Esophagus muscularis mucosa (tissue), 4 donors: ENCODE measurements at regions not wholly inside any gene's neighbourhood (a gene's known extent, or its start where the extent isn't known, plus 50 kb on each side); places are given as distances from the start of the nearest gene placed in this dataset.

Source experiments
- DNase-seq: peaks from one replicate; pipeline ENCODE4 v3.0.0-alpha.2; 2017; ENCODE audit errors: extremely low spot score
- H3K27ac ChIP-seq, 4 donors: fragments of 200-600 bp; sonication (generic); replicated peaks in 1 of 4; 1 replicate in 3 of 4; 2 replicates in 1 of 4; pipeline ENCODE4 v1.5.1; 2016 to 2019; ENCODE audit warnings: mild to moderate bottlenecking in 1 of 4
- H3K27me3 ChIP-seq, 4 donors: fragments of 200-600 bp; sonication (generic); one replicate each; pipeline versions ENCODE4 v1.5.1 to v1.6.0; 2016 to 2019
- H3K36me3 ChIP-seq, 4 donors: fragments of 200-600 bp; sonication (generic); one replicate each; pipeline ENCODE4 v1.5.1; 2016 to 2019
- H3K4me1 ChIP-seq, 4 donors: fragments of 200-600 bp; sonication (generic); one replicate each; pipeline ENCODE4 v1.5.1; 2016 to 2019
- H3K4me3 ChIP-seq, 4 donors: fragments of 200-600 bp; sonication (generic); 1 replicate in 2 of 4; 2 replicates in 2 of 4; pipeline ENCODE4 v1.5.1; 2016 to 2019; ENCODE audit warnings: mild to moderate bottlenecking in 4 of 4, moderate library complexity in 1 of 4
- H3K9me3 ChIP-seq, 4 donors: fragments of 200-600 bp; sonication (generic); 1 replicate in 3 of 4; 2 replicates in 1 of 4; pipeline ENCODE4 v1.5.1; 2016 to 2019
- EP300 ChIP-seq: sonication (generic); formaldehyde crosslinking; IDR thresholded peaks from one replicate; pipeline ENCODE4 v1.6.1; 2017; ENCODE audit warnings: antibody characterized with exemption
- POLR2A ChIP-seq: fragments of 450-650 bp; IDR thresholded peaks from one replicate; pipeline ENCODE4 v1.6.1; 2017; ENCODE audit warnings: antibody characterized with exemption, moderate library complexity, mild to moderate bottlenecking, low read depth
- POLR2AphosphoS5 ChIP-seq, 2 donors: sonication (generic); formaldehyde crosslinking; IDR thresholded peaks; one replicate each; pipeline ENCODE4 v1.6.1; 2017; ENCODE audit warnings: antibody characterized with exemption in 2 of 2
- WGBS: methylation state at CpG from one replicate; pipeline ENCODE4 v1.1.5; 2018; 5-methylcytosine and 5-hydroxymethylcytosine counted together
- intact Hi-C: fragments of 100-400 bp; cut with DNase I; formaldehyde crosslinking; loops from one replicate; pipeline ENCODE4 v1.15.1; 2023
- TF ChIP-seq, protein P1 (sequence below), 3 experiments: fragments of 200-600 bp in 2 of 3; fragments of 450-650 bp in 1 of 3; sonication (generic) in 2 of 3; IDR thresholded peaks; one replicate each; pipeline ENCODE4 v1.5.1; 2017 to 2019; ENCODE audit warnings: antibody characterized with exemption in 3 of 3, mild to moderate bottlenecking in 2 of 3, moderate library complexity in 1 of 3

DNA sequence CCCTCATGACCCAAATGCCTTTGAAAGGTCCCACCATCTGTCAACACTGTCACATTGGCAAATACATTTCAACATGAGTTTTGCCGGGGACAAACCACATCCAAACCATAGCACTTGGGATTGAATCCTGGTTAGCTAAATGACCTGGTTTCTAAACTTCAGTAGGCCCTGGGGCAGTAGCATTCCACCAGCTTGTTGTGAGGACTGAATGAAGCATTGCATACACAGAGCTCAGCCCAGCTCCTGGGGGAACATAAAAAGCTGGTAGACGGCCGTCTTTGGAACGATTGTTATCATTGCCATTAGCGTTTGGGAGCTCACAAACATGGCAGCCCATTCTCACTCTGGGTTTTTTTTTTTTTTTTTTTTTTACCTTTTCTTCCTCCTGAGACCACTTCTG is 57.5 kb upstream of the CXCR4 start:
- DNase-seq, result no peak
- no peaks in the 10 kb centered on the region for H3K27me3 ChIP-seq
- intact Hi-C loops, result no loop called here
- no peak overlapping the region for H3K27ac ChIP-seq
- no peaks in the 10 kb centered on the region for H3K36me3 ChIP-seq
- TF ChIP-seq POLR2A (no peak), POLR2AphosphoS5 (IDR thresholded peaks at IDR 0.05) (no peak), EP300 (no peak)
- TF ChIP-seq, protein P1, sequence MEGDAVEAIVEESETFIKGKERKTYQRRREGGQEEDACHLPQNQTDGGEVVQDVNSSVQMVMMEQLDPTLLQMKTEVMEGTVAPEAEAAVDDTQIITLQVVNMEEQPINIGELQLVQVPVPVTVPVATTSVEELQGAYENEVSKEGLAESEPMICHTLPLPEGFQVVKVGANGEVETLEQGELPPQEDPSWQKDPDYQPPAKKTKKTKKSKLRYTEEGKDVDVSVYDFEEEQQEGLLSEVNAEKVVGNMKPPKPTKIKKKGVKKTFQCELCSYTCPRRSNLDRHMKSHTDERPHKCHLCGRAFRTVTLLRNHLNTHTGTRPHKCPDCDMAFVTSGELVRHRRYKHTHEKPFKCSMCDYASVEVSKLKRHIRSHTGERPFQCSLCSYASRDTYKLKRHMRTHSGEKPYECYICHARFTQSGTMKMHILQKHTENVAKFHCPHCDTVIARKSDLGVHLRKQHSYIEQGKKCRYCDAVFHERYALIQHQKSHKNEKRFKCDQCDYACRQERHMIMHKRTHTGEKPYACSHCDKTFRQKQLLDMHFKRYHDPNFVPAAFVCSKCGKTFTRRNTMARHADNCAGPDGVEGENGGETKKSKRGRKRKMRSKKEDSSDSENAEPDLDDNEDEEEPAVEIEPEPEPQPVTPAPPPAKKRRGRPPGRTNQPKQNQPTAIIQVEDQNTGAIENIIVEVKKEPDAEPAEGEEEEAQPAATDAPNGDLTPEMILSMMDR (IDR thresholded peaks at IDR 0.05), result no peak
- H3K4me1 ChIP-seq, result no peaks in the 10 kb centered on the region
- WGBS, result 95% methylated on average over 5 of the region's 5 CpGs
- H3K4me3 ChIP-seq, result no peak overlapping the region
- H3K9me3 ChIP-seq, result no peaks in the 10 kb centered on the region

DNA sequence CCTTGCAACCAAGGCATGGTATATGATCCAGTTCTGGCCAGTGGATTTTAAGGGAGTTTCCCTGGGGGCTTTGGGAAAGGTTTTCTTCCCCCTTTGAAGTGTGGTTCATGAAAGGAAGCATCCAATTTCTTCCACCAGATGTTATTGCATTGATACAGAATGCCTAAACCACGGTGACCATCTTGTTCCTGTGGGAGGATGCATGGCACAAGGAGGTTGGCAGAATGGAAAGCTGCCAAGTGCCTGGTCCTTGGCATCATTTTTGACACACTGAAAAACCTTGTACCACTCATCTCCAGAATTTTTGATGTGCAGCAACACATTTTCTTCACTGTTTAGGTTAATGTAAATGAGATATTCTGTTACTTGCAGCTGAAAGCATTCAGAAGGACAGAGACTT is 55.2 kb upstream of the CXCR4 start:
- WGBS, result 38% methylated on average over 1 of the region's 1 CpG

DNA sequence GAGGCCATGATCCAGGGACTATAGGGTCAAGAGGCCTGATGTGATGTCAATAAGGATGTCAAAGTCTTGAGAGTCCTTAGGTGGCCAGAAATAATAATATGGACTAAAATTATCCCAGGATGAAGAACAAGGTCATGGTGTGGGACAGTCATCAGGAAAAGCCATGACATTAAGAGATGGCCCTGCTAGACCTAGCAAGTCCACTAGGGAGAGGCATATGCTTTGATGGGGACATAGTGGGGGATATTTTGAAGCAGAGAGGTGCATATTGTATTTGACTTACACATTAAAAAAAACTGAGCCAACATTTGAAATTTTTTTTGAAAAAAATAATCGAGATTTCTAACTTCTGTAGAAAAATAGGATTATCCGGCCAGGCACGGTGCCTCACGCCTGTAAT is 53.3 kb upstream of the CXCR4 start:
- intact Hi-C loops, result no loop called here
- WGBS, result 97% methylated on average over 4 of the region's 4 CpGs
- Histone ChIP-seq H3K27ac (no peak overlapping the region), H3K4me3 (no peak overlapping the region), H3K27me3 (no peaks in the 10 kb centered on the region), H3K9me3 (no peaks in the 10 kb centered on the region), H3K4me1 (no peaks in the 10 kb centered on the region), H3K36me3 (no peaks in the 10 kb centered on the region)
- no peak for DNase-seq
- TF ChIP-seq POLR2A (no peak), EP300 (no peak), POLR2AphosphoS5 (IDR thresholded peaks at IDR 0.05) (no peak)
- TF ChIP-seq, protein P1 (IDR thresholded peaks at IDR 0.05), result no peak

More for the DNA sequence above, 55.2 kb upstream of the CXCR4 start:
- TF ChIP-seq POLR2AphosphoS5 (IDR thresholded peaks at IDR 0.05) (no peak), EP300 (no peak), POLR2A (no peak)
- no peaks in the 10 kb centered on the region for H3K36me3 ChIP-seq
- intact Hi-C loops, result no loop called here
- no peaks in the 10 kb centered on the region for H3K4me1 ChIP-seq
- no peak overlapping the region for H3K27ac ChIP-seq
- no peak for DNase-seq
- no peaks in the 10 kb centered on the region for H3K27me3 ChIP-seq
- no peaks in the 10 kb centered on the region for H3K9me3 ChIP-seq
- H3K4me3 ChIP-seq, result no peak overlapping the region

DNA sequence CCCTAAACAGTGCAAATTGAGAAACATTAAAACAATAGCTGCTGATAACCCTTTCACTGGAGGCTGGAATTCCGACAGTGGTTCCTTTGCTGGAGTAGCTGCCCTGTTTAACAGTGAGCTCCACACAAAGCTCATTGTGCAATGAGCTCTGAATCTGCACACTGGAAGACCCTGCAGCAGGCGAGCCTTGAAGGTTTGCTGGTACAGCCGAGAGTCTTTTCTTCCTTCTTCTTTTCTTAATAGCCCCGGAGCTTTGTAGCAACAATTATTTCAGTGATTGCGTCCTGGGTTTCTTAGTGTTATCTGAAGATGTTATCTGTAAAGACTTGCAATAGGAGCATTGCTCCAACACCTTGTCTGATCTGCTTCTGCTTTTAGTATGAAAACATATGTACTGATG is 50.8 kb upstream of the CXCR4 start:
- Histone ChIP-seq H3K27me3 (no peaks in the 10 kb centered on the region), H3K4me1 (no peaks in the 10 kb centered on the region), H3K9me3 (no peaks in the 10 kb centered on the region), H3K4me3 (no peak overlapping the region), H3K36me3 (no peaks in the 10 kb centered on the region), H3K27ac (no peak overlapping the region)
- 63% methylated on average over 5 of the region's 5 CpGs for WGBS
- TF ChIP-seq, protein P1 (IDR thresholded peaks at IDR 0.05), result no peak
- TF ChIP-seq EP300, result no peak
- TF ChIP-seq POLR2A, result no peak
- no peak for TF ChIP-seq POLR2AphosphoS5 (IDR thresholded peaks at IDR 0.05)
- intact Hi-C loops, result no loop called here
- no peak for DNase-seq

DNA sequence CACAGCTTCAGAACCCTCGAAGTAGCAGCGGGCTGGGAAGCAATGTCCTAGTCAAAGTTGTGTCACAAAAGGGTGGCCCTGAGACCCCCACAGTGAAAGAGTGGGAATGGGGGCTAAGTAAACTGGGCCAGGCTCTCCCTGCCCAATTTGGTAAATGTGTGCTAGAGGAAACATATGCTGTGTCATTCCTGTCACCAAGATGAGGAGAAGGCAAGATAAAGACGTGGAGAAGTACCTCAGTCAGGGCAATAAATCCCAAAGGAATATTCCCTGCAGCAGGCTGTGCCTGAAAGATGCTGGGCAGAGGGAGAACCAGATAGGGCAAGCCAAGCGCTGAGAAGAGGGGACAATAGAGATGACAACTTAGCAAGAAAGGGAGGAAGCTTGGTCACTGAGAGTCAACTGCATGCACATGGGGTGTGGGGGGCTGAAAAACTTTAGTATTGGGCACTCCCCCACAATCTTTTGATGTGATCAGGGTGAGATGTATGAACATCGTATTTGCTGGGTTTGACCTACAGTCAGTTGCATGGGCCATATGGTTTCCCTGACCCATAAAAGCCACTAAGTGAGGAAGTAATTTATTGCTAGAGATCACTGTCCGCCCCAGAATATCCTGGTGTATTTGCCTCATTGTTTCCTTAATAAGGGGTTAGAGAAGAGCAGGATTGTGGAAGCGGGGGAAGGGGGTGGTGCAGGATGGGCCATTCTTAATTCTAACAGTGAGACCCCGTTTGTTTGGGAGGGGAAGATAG is 49.9 kb upstream of the CXCR4 start:
- Histone ChIP-seq H3K27me3 (no peaks in the 10 kb centered on the region), H3K36me3 (no peaks in the 10 kb centered on the region), H3K4me3 (no peak overlapping the region), H3K27ac (no peak overlapping the region), H3K9me3 (no peaks in the 10 kb centered on the region), H3K4me1 (no peaks in the 10 kb centered on the region)
- TF ChIP-seq EP300 (no peak), POLR2AphosphoS5 (IDR thresholded peaks at IDR 0.05) (no peak), POLR2A (no peak)
- TF ChIP-seq, protein P1 (IDR thresholded peaks at IDR 0.05), result no peak
- no peak for DNase-seq
- intact Hi-C loops, result no loop called here
- 78% methylated on average over 8 of the region's 8 CpGs for WGBS
